SK-N-SH (cell line): ENCODE measurements at regions not wholly inside any gene's neighbourhood (a gene's known extent, or its start where the extent isn't known, plus 50 kb on each side); places are given as distances from the start of the nearest gene placed in this dataset.

Source experiments
- CTCF ChIA-PET: fragments of 300-600, 350-600 bp; formaldehyde crosslinking; extraction: SDS; loops from one replicate; lab custom pipeline; 2021; lab: Yijun Ruan, JAX
- POLR2A ChIA-PET: fragments of 350-600 bp; sonication (Branson Sonifier 250); formaldehyde crosslinking; extraction: SDS; loops from one replicate; lab custom pipeline; 2020; ENCODE audit warnings: antibody characterized with exemption, inconsistent platforms; lab: Yijun Ruan, JAX
- DNase-seq: peaks from one replicate; pipeline ENCODE4 v3.0.0; 2012
- H2AFZ ChIP-seq: fragments of 200-600 bp; sonication (generic); 2 replicates; pipeline ENCODE4 v1.8.1; 2016; ENCODE audit warnings: antibody characterized with exemption, mild to moderate bottlenecking, low read depth
- H3F3A ChIP-seq: fragments of 200-600 bp; sonication (generic); replicated peaks from 2 replicates; pipeline ENCODE3; 2016; ENCODE audit warnings: antibody characterized with exemption, mild to moderate bottlenecking; ENCODE audit not compliant: insufficient read depth
- H3K27ac ChIP-seq, 2 experiments: fragments of 200-500 bp in 1 of 2; fragments of 200-600 bp in 1 of 2; sonication (Bioruptor generic) in 1 of 2; sonication (generic), shearing (Covaris generic) in 1 of 2; 2 replicates each; pipeline versions ENCODE4 v1.5.1 to v1.6.1; 2014 to 2016; ENCODE audit warnings: low read depth in 2 of 2, inconsistent platforms in 1 of 2, low read length in 1 of 2, mild to moderate bottlenecking in 1 of 2, mixed read lengths in 1 of 2
- H3K27me3 ChIP-seq: fragments of 200-600 bp; sonication (generic), shearing (Covaris generic); 2 replicates; pipeline ENCODE4 v1.6.1; 2016; ENCODE audit warnings: mixed run types; ENCODE audit not compliant: insufficient read depth
- H3K36me3 ChIP-seq, 2 experiments: fragments of 200-500 bp in 1 of 2; fragments of 200-600 bp in 1 of 2; sonication (Bioruptor generic) in 1 of 2; sonication (generic) in 1 of 2; replicated peaks in 1 of 2; 2 replicates each; pipeline versions ENCODE3 to v1.5.1; 2014 to 2016; ENCODE audit warnings: low read length in 1 of 2, mild to moderate bottlenecking in 1 of 2; ENCODE audit not compliant: insufficient read depth in 2 of 2, control insufficient read depth in 1 of 2
- H3K4me1 ChIP-seq, 2 experiments: fragments of 200-500 bp in 1 of 2; fragments of 200-600 bp in 1 of 2; sonication (Bioruptor generic) in 1 of 2; sonication (generic), shearing (Covaris generic) in 1 of 2; 2 replicates each; pipeline versions ENCODE4 v1.5.1 to v1.6.1; 2014 to 2016; ENCODE audit warnings: low read depth in 1 of 2, low read length in 1 of 2, mixed run types in 1 of 2; ENCODE audit not compliant: insufficient read depth in 2 of 2, control insufficient read depth in 1 of 2
- H3K4me2 ChIP-seq: fragments of 200-600 bp; sonication (generic), shearing (Covaris generic); 2 replicates; pipeline ENCODE4 v1.6.1; 2017; ENCODE audit warnings: mixed run types
- H3K4me3 ChIP-seq, 2 experiments: fragments of 200-500 bp in 1 of 2; fragments of 200-600 bp in 1 of 2; sonication (Bioruptor generic) in 1 of 2; sonication (generic), shearing (Covaris generic) in 1 of 2; 2 replicates each; pipeline versions ENCODE4 v1.5.1 to v1.8.1; 2014 to 2016; ENCODE audit warnings: low read depth in 2 of 2, inconsistent platforms in 1 of 2, low read length in 1 of 2, mild to moderate bottlenecking in 1 of 2, mixed read lengths in 1 of 2, moderate library complexity in 1 of 2
- H3K79me2 ChIP-seq: fragments of 200-600 bp; sonication (generic); 2 replicates; pipeline ENCODE4 v1.8.1; 2017; ENCODE audit warnings: mild to moderate bottlenecking; ENCODE audit not compliant: insufficient read depth
- H3K9ac ChIP-seq: fragments of 200-600 bp; sonication (generic); 2 replicates; pipeline ENCODE4 v1.6.1; 2017; ENCODE audit warnings: mixed run types
- H3K9me2 ChIP-seq: fragments of 200-600 bp; sonication (generic); 2 replicates; pipeline ENCODE4 v1.6.1; 2017; ENCODE audit warnings: mixed run types
- H3K9me3 ChIP-seq: fragments of 200-600 bp; sonication (generic); 2 replicates; pipeline ENCODE4 v1.6.1; 2017; ENCODE audit warnings: mixed run types, mild to moderate bottlenecking, moderate library complexity
- H4K20me1 ChIP-seq: fragments of 200-600 bp; sonication (generic); 2 replicates; pipeline ENCODE4 v1.6.1; 2017; ENCODE audit warnings: mild to moderate bottlenecking, mixed run types; ENCODE audit not compliant: insufficient read depth
- CHD2 ChIP-seq: fragments of 150-350 bp; IDR thresholded peaks from 2 replicates; pipeline ENCODE4 v1.6.1; 2018; ENCODE audit warnings: low read length; ENCODE audit not compliant: partially characterized antibody
- ELF1 ChIP-seq: IDR thresholded peaks from 2 replicates; pipeline ENCODE4 v1.4.0; 2012
- EP300 ChIP-seq, 2 experiments: IDR thresholded peaks; 2 replicates each; pipeline versions ENCODE4 v1.4.0 to v1.6.1; 2012; ENCODE audit warnings: borderline replicate concordance in 1 of 2, low read depth in 1 of 2, low read length in 1 of 2
- FOXJ3 ChIP-seq: sonication (generic); formaldehyde crosslinking; IDR thresholded peaks from 2 replicates; pipeline ENCODE4 v1.5.1; 2020; ENCODE audit warnings: mild to moderate bottlenecking, missing genetic modification reagents
- FOXM1 ChIP-seq: IDR thresholded peaks from 2 replicates; pipeline ENCODE4 v1.4.0; 2012; ENCODE audit warnings: low read depth, mild to moderate bottlenecking
- JUND ChIP-seq: IDR thresholded peaks from 2 replicates; pipeline ENCODE4 v1.4.0; 2012
- MEF2A ChIP-seq: IDR thresholded peaks from 2 replicates; pipeline ENCODE4 v1.4.0; 2012; ENCODE audit warnings: low read depth, borderline replicate concordance
- MXI1 ChIP-seq: IDR thresholded peaks from 2 replicates; pipeline ENCODE4 v1.6.1; 2012; ENCODE audit warnings: mild to moderate bottlenecking, low read depth, low read length, improper control_type of control experiment
- PBX3 ChIP-seq: IDR thresholded peaks from 2 replicates; pipeline ENCODE4; 2012
- POLR2AphosphoS5 ChIP-seq: IDR thresholded peaks from 2 replicates; pipeline ENCODE4 v1.6.1; 2012; ENCODE audit warnings: low read depth, low read length
- RAD21 ChIP-seq: IDR thresholded peaks from 2 replicates; pipeline ENCODE4 v1.6.1; 2012; ENCODE audit warnings: mild to moderate bottlenecking, low read length
- RFX5 ChIP-seq: IDR thresholded peaks from 2 replicates; pipeline ENCODE4 v1.6.1; 2012; ENCODE audit warnings: mild to moderate bottlenecking, improper control_type of control experiment, low read length
- TCF12 ChIP-seq: IDR thresholded peaks from 2 replicates; pipeline ENCODE4 v1.4.0; 2012
- USF2 ChIP-seq: fragments of 150-350 bp; IDR thresholded peaks from 2 replicates; pipeline ENCODE4 v1.6.1; 2017; ENCODE audit warnings: antibody characterized with exemption, low read length, low read depth, borderline replicate concordance
- YY1 ChIP-seq: IDR thresholded peaks from 2 replicates; pipeline ENCODE4 v1.4.0; 2012; ENCODE audit warnings: low read depth, mild to moderate bottlenecking
- WGBS: methylation state at CpG from one replicate; pipeline ENCODE4 v1.1.6; 2017; ENCODE audit warnings: low lambda C conversion rate; 5-methylcytosine and 5-hydroxymethylcytosine counted together
- TF ChIP-seq, protein P1 (sequence below): IDR thresholded peaks from 2 replicates; pipeline ENCODE4 v1.4.0; 2012; ENCODE audit warnings: low read depth, borderline replicate concordance
- TF ChIP-seq, protein P2 (sequence below): fragments of 150-350 bp; IDR thresholded peaks from 2 replicates; pipeline ENCODE4 v1.6.1; 2016; ENCODE audit warnings: mild to moderate bottlenecking, low read depth, low read length

DNA sequence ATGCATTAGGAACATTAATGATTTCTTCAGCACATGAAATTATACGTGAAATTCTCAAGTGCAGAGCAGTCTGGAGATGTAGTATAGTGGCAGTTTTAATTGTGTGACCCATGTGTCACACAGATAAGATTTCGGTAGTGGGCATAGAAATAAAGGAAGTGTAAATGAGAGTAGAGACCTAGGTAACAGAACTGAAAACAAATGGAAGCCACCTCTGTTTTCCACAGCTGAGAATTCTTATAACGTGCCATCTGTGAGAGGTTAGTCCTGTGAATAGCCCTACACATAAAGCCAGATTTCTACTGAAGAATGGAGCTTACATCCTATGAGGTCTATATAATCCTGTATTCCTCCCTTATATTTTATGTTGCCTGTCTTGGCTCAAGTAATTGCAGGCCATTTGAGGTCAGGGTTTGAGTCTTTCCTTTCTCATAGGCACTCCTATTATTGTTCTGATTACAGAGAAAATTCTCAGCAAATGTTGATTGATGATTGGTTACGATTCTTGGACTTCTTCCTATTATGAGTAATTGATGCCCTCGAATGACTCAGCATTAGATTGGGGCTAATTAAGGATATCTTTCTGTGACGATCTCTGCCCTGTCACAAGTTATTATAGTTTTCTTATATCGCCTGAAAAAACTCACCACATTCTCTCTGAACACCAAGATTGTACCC lies 258.2 kb downstream of the KIF20B start:
- Histone ChIP-seq H3K27ac (no peak overlapping the region), H3K4me1 (no peaks in the 10 kb centered on the region), H4K20me1 (no peaks in the 10 kb centered on the region), H2AFZ (no peak overlapping the region), H3K79me2 (no peaks in the 10 kb centered on the region), H3K9me2 (no peaks in the 10 kb centered on the region), H3K36me3 (no peaks in the 10 kb centered on the region), H3K27me3 (no peaks in the 10 kb centered on the region), H3K9me3 (no peaks in the 10 kb centered on the region), H3K4me3 (no peak overlapping the region), H3F3A (no peaks in the 10 kb centered on the region), H3K9ac (no peak overlapping the region), H3K4me2 (no peak overlapping the region)
- no peak for DNase-seq
- TF ChIP-seq USF2 (no peak), TCF12 (peak; percentile 26; the same call in 1 of the 2 replicates), EP300 (IDR thresholded peaks at IDR 0.05; ENCODE audit: borderline replicate concordance in 1 of 2, low read depth in 1 of 2, low read length in 1 of 2) (no peak), FOXJ3 (CRISPR knock-in tag) (no peak), JUND (0 out of 2 replicates have a peak, but pooled peaks have one; percentile 17), YY1 (no peak), MEF2A (no peak), POLR2AphosphoS5 (no peak), FOXM1 (no peak), ELF1 (no peak), CHD2 (no peak), PBX3 (peak; percentile 55; the same call in 1 of the 2 replicates), RFX5 (no peak), MXI1 (no peak), RAD21 (no peak)
- TF ChIP-seq, protein P1, sequence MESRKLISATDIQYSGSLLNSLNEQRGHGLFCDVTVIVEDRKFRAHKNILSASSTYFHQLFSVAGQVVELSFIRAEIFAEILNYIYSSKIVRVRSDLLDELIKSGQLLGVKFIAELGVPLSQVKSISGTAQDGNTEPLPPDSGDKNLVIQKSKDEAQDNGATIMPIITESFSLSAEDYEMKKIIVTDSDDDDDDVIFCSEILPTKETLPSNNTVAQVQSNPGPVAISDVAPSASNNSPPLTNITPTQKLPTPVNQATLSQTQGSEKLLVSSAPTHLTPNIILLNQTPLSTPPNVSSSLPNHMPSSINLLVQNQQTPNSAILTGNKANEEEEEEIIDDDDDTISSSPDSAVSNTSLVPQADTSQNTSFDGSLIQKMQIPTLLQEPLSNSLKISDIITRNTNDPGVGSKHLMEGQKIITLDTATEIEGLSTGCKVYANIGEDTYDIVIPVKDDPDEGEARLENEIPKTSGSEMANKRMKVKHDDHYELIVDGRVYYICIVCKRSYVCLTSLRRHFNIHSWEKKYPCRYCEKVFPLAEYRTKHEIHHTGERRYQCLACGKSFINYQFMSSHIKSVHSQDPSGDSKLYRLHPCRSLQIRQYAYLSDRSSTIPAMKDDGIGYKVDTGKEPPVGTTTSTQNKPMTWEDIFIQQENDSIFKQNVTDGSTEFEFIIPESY, result no peak
- TF ChIP-seq, protein P2, sequence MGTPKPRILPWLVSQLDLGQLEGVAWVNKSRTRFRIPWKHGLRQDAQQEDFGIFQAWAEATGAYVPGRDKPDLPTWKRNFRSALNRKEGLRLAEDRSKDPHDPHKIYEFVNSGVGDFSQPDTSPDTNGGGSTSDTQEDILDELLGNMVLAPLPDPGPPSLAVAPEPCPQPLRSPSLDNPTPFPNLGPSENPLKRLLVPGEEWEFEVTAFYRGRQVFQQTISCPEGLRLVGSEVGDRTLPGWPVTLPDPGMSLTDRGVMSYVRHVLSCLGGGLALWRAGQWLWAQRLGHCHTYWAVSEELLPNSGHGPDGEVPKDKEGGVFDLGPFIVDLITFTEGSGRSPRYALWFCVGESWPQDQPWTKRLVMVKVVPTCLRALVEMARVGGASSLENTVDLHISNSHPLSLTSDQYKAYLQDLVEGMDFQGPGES, result no peak
- POLR2A ChIA-PET, result no interaction called here
- CTCF ChIA-PET, result no interaction called here
- WGBS, result 5% methylated on average over 7 of the region's 7 CpGs
